T-helper 1 cell treated with Interleukin-12 subunit alpha and Interleukin-12 subunit beta and Interleukin-4 antibody, amounts not matched to agents 30 μg/mL and 1 μg/mL, for 36 hours (primary cell): ENCODE measurements at regions not wholly inside any gene's neighbourhood (a gene's known extent, or its start where the extent isn't known, plus 50 kb on each side); places are given as distances from the start of the nearest gene placed in this dataset.
"Not testable (repeated sequence)": the region's sequence is repeated elsewhere in the genome, so short reads cannot be mapped to it uniquely, and the experiment has no call there.

Source experiments
- H3K27ac Mint-ChIP-seq: one replicate; pipeline ENCODE4 v1.8.0; 2021; ENCODE audit warnings: mild to moderate bottlenecking, mixed read lengths
- H3K27me3 Mint-ChIP-seq: one replicate; pipeline ENCODE4 v1.8.0; 2021; ENCODE audit warnings: low read depth, mixed read lengths
- H3K36me3 Mint-ChIP-seq: one replicate; pipeline ENCODE4 v1.8.0; 2021; ENCODE audit warnings: low read depth, mixed read lengths
- H3K4me1 Mint-ChIP-seq: one replicate; pipeline ENCODE4 v1.8.0; 2021; ENCODE audit warnings: low read depth, mixed read lengths
- H3K4me3 Mint-ChIP-seq: one replicate; pipeline ENCODE4 v1.8.0; 2021; ENCODE audit warnings: mild to moderate bottlenecking, moderate library complexity, mixed read lengths
- H3K9me3 Mint-ChIP-seq: one replicate; pipeline ENCODE4 v1.8.0; 2021; ENCODE audit warnings: mixed read lengths

DNA sequence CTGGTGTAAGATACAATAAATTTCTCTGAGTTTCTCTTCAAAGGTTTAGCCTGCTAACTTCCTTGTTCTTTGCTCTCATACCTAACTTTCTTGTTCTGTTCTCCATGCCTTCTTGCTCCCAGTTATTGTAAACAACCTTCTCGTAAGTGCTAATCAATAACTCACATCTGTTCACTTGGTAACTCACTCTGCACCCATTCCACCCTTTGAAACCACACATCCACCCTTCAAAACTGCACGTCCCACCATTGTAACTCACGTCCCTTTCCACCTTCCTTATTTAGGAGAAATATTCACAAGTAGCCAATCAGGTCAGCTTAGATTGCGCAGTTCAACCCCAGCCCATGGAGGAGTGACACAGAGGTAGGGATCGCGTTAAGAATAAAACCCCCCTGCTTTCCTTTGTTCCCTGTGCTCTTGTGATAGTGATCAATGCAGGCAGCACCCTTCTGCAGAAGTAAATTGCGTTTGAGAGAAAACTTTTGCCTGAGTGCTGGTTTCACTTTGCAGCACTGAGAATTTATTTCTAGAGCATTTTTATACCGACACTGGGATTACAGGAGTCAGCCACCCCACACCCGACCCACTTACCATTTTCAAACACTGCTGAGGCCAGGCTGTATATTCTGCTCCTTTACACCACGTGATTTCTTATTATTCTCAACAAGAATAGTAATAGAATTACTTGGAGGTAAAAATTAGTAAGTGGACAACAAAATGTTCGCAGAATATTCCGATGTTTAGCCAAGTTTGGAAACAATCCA is 789.2 kb upstream of the RGS18 start:
- Mint-ChIP-seq H3K4me3 (no peak overlapping the region), H3K27me3 (no peaks in the 10 kb centered on the region), H3K27ac (no peak overlapping the region), H3K4me1 (no peaks in the 10 kb centered on the region), H3K9me3 (peaks cover 25% of the 10 kb centered on the region), H3K36me3 (no peaks in the 10 kb centered on the region)

DNA sequence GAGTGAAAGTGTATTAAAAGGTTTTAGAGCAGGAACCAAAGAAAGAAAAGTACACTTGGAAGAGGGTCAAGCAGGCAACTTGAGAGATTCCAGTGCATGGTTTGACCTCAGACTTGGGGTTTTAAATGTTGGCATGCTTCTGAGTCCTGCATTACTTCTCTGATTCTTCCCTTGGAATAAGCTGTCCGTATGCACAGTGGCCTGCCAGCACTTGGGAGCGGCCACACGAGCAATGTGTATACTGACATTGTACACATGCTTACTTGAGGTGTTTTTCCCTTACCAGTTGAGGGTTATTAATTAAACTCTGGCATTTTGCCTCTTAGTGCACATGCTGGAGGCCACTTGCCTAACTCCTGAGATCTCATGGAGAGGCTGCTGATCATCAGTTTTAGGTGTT is 786.6 kb upstream of the RGS18 start:
- H3K27me3 Mint-ChIP-seq: no peaks in the 10 kb centered on the region
- H3K4me1 Mint-ChIP-seq: no peaks in the 10 kb centered on the region
- no peak overlapping the region for H3K4me3 Mint-ChIP-seq
- no peaks in the 10 kb centered on the region for H3K36me3 Mint-ChIP-seq
- H3K9me3 Mint-ChIP-seq: peaks cover 39% of the 10 kb centered on the region
- no peak overlapping the region for H3K27ac Mint-ChIP-seq

DNA sequence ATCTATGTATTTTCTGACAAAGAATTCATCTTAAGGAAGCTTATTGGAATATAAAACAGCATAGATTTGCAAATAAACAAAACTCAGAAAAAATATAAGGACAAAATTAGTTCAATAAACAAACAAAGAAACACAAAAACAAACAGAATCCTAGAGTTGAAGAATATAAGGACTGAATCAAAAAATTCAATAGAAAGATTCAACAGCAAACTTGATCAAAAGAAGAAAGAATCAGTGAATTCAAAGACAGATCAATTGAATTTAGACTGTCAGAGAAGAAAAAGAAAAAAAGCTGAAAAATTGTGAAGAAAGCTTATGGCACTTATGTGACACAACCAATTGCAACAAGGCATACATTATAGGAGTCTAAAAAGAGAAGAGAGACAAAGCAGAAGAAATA is 770.0 kb upstream of the RGS18 start:
- no peak overlapping the region for H3K27ac Mint-ChIP-seq
- H3K36me3 Mint-ChIP-seq: no peaks in the 10 kb centered on the region
- H3K9me3 Mint-ChIP-seq: peaks cover 26% of the 10 kb centered on the region
- H3K4me1 Mint-ChIP-seq: no peaks in the 10 kb centered on the region
- no peaks in the 10 kb centered on the region for H3K27me3 Mint-ChIP-seq
- no peak overlapping the region for H3K4me3 Mint-ChIP-seq

DNA sequence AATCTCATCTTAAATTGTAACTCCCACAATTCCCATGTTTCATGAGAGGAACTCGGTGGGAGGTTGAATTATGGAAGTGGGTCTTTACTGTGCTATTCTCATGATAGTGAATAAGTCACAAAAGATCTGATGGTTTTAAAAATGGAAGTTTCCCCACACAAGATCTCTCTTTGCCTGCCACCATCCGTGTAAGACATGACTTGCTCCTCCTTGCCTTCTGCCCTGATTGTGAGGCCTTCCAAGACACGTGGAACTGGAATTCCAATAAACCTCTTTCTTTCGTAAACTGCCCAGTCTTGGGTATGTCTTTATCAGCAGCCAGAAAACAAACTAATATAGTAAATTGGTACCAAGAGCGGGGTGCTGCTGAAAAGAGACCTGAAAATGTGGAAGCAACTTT is 761.6 kb upstream of the RGS18 start:
- Mint-ChIP-seq H3K4me3 (no peak overlapping the region), H3K36me3 (no peaks in the 10 kb centered on the region), H3K27ac (no peak overlapping the region), H3K9me3 (peaks cover 11% of the 10 kb centered on the region), H3K27me3 (no peaks in the 10 kb centered on the region), H3K4me1 (no peaks in the 10 kb centered on the region)

DNA sequence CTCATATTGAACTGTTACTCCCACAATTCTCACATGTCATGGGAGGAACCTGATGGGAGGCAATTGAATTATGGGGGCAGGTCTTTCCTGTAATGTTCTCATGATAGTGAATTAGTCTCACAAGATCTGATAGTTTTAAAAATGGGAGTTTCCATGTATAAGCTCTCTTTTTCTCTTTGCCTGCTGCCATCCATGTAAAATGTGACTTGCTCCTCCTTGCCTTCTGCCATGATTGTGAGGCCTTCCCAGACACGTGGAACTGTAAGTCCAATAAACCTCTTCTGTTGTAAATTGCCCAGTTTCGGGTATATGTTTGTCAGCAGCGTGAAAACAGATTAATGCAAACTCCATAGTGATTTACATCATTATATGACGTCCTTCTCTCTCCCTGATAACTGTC is 759.7 kb upstream of the RGS18 start:
- Mint-ChIP-seq H3K36me3 (no peaks in the 10 kb centered on the region), H3K4me3 (no peak overlapping the region), H3K9me3 (peaks cover 11% of the 10 kb centered on the region), H3K27me3 (no peaks in the 10 kb centered on the region), H3K4me1 (no peaks in the 10 kb centered on the region), H3K27ac (no peak overlapping the region)

DNA sequence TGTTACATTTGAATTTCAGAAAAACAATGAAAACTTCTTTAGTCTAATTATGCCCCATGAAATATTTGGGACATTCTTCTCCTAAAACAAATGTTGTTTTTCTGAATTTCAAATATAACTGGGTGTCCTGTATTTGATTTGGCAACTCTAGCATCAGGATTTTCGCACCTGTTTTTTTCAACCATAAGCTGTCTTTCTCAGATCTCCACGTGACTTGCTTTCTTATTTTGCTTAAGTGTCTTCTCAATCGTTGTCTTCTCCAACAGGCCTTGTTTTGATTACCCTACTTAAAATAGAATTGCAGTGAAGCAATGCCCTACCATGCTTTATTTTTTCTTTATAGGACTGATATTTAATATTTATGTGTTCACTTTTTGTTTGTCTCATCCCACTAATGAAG is 752.8 kb upstream of the RGS18 start:
- Mint-ChIP-seq H3K4me1 (no peaks in the 10 kb centered on the region), H3K9me3 (no peaks in the 10 kb centered on the region), H3K36me3 (no peaks in the 10 kb centered on the region), H3K27me3 (no peaks in the 10 kb centered on the region), H3K27ac (no peak overlapping the region), H3K4me3 (no peak overlapping the region)

GRCh38 chr1:191414981-191415640 is 743.2 kb upstream of the RGS18 start:
- Mint-ChIP-seq H3K27me3 (no peaks in the 10 kb centered on the region), H3K36me3 (no peaks in the 10 kb centered on the region), H3K4me3 (no peak overlapping the region), H3K27ac (no peak overlapping the region), H3K9me3 (peaks cover 3% of the 10 kb centered on the region), H3K4me1 (no peaks in the 10 kb centered on the region)

DNA sequence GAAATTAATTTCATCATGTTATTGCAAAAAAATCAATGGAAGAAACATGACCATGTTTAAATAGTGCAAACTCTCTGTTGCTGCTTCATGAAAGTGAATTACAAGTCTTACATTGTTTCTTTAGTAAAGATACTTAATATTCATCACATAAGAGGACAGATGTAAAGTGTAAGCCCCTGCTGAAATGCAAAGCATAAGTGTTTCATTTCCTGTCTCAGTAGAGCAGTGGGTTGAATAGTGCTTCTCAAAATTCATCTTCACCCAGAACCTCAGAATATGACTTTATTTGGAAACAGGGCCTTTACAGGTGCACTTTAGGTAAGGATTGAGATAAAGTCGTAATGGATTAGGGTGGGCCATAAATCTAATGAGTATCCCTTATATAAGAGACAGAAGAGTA is 738.4 kb upstream of the RGS18 start:
- no peaks in the 10 kb centered on the region for H3K4me1 Mint-ChIP-seq
- no peak overlapping the region for H3K4me3 Mint-ChIP-seq
- H3K27ac Mint-ChIP-seq: no peak overlapping the region
- H3K27me3 Mint-ChIP-seq: no peaks in the 10 kb centered on the region
- H3K36me3 Mint-ChIP-seq: no peaks in the 10 kb centered on the region
- peaks cover 4% of the 10 kb centered on the region for H3K9me3 Mint-ChIP-seq

DNA sequence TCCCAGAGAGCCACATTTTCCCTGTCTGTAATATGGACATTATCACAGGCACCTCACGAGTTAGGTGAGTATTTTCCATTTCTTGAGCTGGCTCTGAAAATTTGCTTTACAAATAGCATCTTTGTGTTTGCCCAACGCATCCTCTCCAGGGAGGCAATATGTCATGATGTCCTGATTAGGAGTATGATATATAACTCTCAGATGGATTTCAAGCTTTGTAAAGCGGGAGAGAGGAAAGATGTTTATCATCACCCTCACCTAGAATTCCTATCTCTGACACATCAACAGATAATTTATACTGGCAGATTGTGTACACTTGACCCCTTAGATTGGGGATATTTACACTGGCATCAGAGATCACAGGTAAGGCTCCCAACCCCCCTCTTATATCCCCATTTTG is 730.7 kb upstream of the RGS18 start:
- Mint-ChIP-seq H3K27me3 (no peaks in the 10 kb centered on the region), H3K9me3 (peaks cover 3% of the 10 kb centered on the region), H3K4me1 (no peaks in the 10 kb centered on the region), H3K36me3 (no peaks in the 10 kb centered on the region), H3K4me3 (no peak overlapping the region), H3K27ac (no peak overlapping the region)

DNA sequence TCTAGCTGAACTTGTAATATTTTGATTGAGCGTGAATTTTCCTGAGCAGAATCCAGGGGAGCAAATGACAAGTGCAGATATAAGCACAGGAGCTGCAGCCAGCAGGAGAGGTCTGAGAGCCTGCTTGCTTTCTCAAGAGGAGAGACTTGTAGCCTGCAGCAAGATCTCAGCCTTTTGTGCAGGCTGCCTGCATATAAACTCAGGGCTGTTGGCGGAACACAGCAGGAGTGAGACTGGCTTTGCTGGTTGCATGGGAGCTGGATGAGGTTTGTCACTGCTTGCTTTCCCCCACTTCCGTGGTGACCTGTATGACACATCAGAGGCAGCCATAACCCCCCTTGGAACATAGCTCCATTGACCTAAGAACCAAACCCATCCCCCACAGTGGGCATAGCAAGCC is 725.4 kb upstream of the RGS18 start:
- Mint-ChIP-seq H3K27me3 (no peaks in the 10 kb centered on the region), H3K4me1 (no peaks in the 10 kb centered on the region), H3K9me3 (peaks cover 21% of the 10 kb centered on the region), H3K27ac (no peak overlapping the region), H3K36me3 (no peaks in the 10 kb centered on the region), H3K4me3 (no peak overlapping the region)

DNA sequence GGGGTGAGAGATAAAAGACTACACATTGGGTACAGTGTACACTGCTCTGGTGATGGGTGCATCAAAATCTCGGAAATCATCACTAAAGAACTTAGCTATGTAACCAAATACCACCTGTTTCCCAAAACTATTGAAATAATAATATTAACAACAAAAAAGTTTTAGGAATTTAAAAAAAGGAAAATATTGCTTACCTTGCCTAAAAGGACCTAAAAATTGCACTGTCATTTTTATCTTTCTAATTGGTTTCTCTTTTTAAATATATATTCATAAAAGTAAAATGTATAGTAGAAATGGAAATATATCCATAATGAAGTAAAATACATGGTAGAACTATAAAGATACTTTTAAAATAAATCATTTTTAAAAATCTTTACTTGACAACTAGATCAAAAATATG is 719.3 kb upstream of the RGS18 start:
- Mint-ChIP-seq H3K36me3 (no peaks in the 10 kb centered on the region), H3K4me1 (no peaks in the 10 kb centered on the region), H3K27ac (no peak overlapping the region), H3K27me3 (no peaks in the 10 kb centered on the region), H3K9me3 (peaks cover 22% of the 10 kb centered on the region), H3K4me3 (no peak overlapping the region)

DNA sequence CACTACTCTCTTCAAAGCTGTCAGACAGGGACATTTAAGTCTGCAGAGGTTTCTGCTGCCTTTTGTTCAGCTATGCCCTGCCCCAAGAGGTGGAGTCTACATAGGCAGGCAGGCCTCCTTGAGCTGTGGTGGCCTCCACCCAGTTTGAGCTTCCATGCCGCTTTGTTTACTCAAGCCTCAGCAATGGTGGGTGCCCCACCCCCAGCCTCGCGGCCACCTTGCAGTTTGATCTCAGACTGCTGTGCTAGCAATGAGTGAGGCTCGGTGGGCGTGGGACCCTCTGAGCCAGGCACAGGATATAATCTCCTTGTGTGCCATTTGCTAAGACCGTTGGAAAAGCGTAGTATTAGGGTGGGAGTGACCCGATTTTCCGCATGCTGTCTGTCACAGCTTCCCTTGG is 710.0 kb upstream of the RGS18 start:
- not testable (repeated sequence) for H3K4me3 Mint-ChIP-seq, H3K27me3 Mint-ChIP-seq, H3K27ac Mint-ChIP-seq, H3K4me1 Mint-ChIP-seq, H3K36me3 Mint-ChIP-seq
- H3K9me3 Mint-ChIP-seq: peaks cover 16% of the 10 kb centered on the region

DNA sequence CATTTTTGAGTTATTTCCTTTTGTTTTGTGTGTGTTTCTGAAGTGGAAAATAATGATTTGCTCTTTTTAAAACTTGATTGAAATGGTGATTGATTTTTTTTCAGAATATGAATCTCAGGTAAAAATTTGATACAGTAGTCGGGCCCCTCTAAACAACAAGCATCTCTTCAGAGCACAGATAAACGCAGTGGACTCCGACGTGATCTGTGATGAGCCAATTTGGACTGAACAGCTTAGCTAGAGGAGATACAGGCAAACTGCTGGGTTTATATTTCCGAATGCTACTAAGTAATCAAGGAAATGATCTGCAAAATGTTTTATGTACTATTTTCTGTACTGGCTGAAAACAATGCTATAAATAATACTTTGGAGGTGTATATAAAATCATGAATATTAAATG is 705.7 kb upstream of the RGS18 start:
- peaks cover 10% of the 10 kb centered on the region for H3K9me3 Mint-ChIP-seq
- H3K27ac Mint-ChIP-seq: no peak overlapping the region
- H3K4me3 Mint-ChIP-seq: no peak overlapping the region
- H3K4me1 Mint-ChIP-seq: no peaks in the 10 kb centered on the region
- H3K27me3 Mint-ChIP-seq: no peaks in the 10 kb centered on the region
- no peaks in the 10 kb centered on the region for H3K36me3 Mint-ChIP-seq

DNA sequence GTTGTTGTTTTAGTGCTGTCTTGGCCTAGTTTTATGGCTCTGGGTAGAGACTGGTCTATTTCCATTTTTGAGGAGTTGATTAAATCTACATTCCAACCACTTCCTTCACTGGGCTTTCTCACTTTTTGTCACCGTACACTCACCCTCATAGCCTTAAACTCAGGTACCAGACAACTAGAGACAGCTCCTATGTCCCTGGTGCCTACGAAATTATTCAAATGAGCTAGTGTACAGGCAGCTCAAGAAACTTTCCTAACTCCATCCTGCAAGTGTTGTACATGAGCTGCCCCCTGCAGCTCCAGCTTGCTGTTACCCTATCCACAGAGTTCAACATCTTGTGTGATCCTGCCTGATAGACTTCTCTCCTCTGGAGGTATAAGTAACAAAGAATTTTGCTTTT is 704.8 kb upstream of the RGS18 start:
- Mint-ChIP-seq H3K4me1 (no peaks in the 10 kb centered on the region), H3K9me3 (peaks cover 10% of the 10 kb centered on the region), H3K27me3 (no peaks in the 10 kb centered on the region), H3K4me3 (no peak overlapping the region), H3K27ac (no peak overlapping the region), H3K36me3 (no peaks in the 10 kb centered on the region)

DNA sequence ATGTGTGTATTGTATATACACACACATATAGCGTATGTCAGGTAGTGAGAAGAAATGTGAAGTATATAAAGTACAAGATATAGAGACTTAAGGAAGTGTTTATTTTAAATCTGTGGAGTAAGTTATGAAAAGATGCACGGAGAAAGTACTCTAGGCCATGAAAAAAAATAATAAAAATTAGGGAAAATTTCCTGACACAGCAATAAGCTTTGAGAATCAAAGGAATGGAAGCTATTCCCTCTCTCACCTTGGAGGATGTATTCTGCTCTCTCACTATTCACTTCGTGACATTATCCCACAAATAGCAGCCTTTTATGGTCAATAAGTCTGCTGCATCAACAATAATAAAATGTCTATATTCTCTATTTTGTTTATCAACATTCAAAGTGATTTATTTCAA is 700.4 kb upstream of the RGS18 start:
- Mint-ChIP-seq H3K4me3 (no peak overlapping the region), H3K9me3 (peaks cover 10% of the 10 kb centered on the region), H3K27ac (no peak overlapping the region), H3K27me3 (no peaks in the 10 kb centered on the region), H3K4me1 (no peaks in the 10 kb centered on the region), H3K36me3 (no peaks in the 10 kb centered on the region)
